HepG2 (cell line): ENCODE measurements at regions not wholly inside any gene's neighbourhood (a gene's known extent, or its start where the extent isn't known, plus 50 kb on each side); places are given as distances from the start of the nearest gene placed in this dataset.

Source experiments
- ATAC-seq: fragments of 200-7000 bp; cut with Tn5 transposase; 3 replicates; pipeline ENCODE4 v1.9.1; 2020; ENCODE audit warnings: mild to moderate bottlenecking, moderate library complexity
- BruUV-seq: library from RNA; stranded (reverse); fragments of 400-500 nt; replicated peaks from 2 replicates; lab custom pipeline; 2021; lab: Mats Ljungman, UMichigan
- CTCF ChIA-PET: fragments of 300-600 bp; formaldehyde crosslinking; extraction: SDS; loops from one replicate; lab custom pipeline; 2021; ENCODE audit warnings: low total read pairs, inconsistent platforms, low intra/inter-chr PET ratio; lab: Yijun Ruan, JAX
- POLR2A ChIA-PET: fragments of 350-600 bp; sonication (Branson Sonifier 250); formaldehyde crosslinking; loops from one replicate; lab custom pipeline; 2020; ENCODE audit warnings: antibody characterized with exemption, inconsistent platforms; lab: Yijun Ruan, JAX
- DNase-seq: peaks from one replicate; pipeline ENCODE4 v3.0.0-alpha.2; 2015; ENCODE audit warnings: low spot score
- FAIRE-seq: peaks from 3 replicates; lab custom pipeline; 2011; peaks lifted over from hg19 to GRCh38; lab: Jason Lieb, UNC
- H2AFZ ChIP-seq: one replicate; pipeline ENCODE4 v1.6.1; 2011; ENCODE audit warnings: low read length, inconsistent platforms
- H3K27ac ChIP-seq: fragments of 300-600 bp; 3 replicates; pipeline ENCODE4 v1.8.0; 2011; ENCODE audit warnings: mixed run types, mild to moderate bottlenecking, mixed read lengths, low read length, inconsistent platforms; ENCODE audit not compliant: insufficient read depth; ENCODE audit errors: extremely low read length
- H3K27me3 ChIP-seq, 2 experiments: fragments of 200-600 bp in 1 of 2; 2 replicates in 1 of 2; 3 replicates in 1 of 2; pipeline versions ENCODE4 v1.6.0 to v1.8.0; 2011; ENCODE audit warnings: low read length in 2 of 2, mild to moderate bottlenecking in 2 of 2, moderate library complexity in 2 of 2, inconsistent platforms in 1 of 2; ENCODE audit not compliant: insufficient read depth in 2 of 2, control insufficient read depth in 1 of 2
- H3K36me3 ChIP-seq, 2 experiments: fragments of 200-600 bp in 1 of 2; replicated peaks in 1 of 2; 2 replicates in 1 of 2; 3 replicates in 1 of 2; pipeline versions ENCODE4 v1.5.1 to v1.8.0; 2011; ENCODE audit warnings: low read length in 2 of 2, inconsistent platforms in 1 of 2; ENCODE audit not compliant: insufficient read depth in 2 of 2, control insufficient read depth in 1 of 2
- H3K4me1 ChIP-seq: 2 replicates; pipeline ENCODE4 v1.5.1; 2012; ENCODE audit warnings: low read length, inconsistent platforms; ENCODE audit not compliant: insufficient read depth
- H3K4me2 ChIP-seq: 2 replicates; pipeline ENCODE4 v1.6.0; 2011; ENCODE audit warnings: low read depth, low read length, inconsistent platforms
- H3K4me3 ChIP-seq, 3 experiments: fragments of 200-600 bp in 1 of 3; sonication (generic), shearing (Covaris generic) in 1 of 3; replicated peaks in 1 of 3; 2 replicates each; pipeline ENCODE4 v1.5.1; 2011 to 2016; ENCODE audit warnings: low read length in 3 of 3, inconsistent platforms in 2 of 3, low read depth in 2 of 3, mild to moderate bottlenecking in 2 of 3, control low read depth in 1 of 3, mixed read lengths in 1 of 3; ENCODE audit not compliant: insufficient read depth in 1 of 3
- H3K79me2 ChIP-seq: one replicate; pipeline ENCODE4 v1.6.1; 2011; ENCODE audit warnings: low read length, inconsistent platforms; ENCODE audit not compliant: insufficient read depth
- H3K9ac ChIP-seq: 2 replicates; pipeline ENCODE4 v1.6.0; 2011; ENCODE audit warnings: mild to moderate bottlenecking, low read depth, low read length, inconsistent platforms; ENCODE audit not compliant: insufficient read depth
- H3K9me3 ChIP-seq: 2 replicates; pipeline ENCODE4 v1.5.1; 2012; ENCODE audit warnings: mild to moderate bottlenecking, low read length
- H4K20me1 ChIP-seq: 2 replicates; pipeline ENCODE4 v1.6.0; 2011; ENCODE audit warnings: inconsistent platforms, mild to moderate bottlenecking, low read length, moderate library complexity; ENCODE audit not compliant: insufficient read depth
- ADNP ChIP-seq: sonication (generic); formaldehyde crosslinking; IDR thresholded peaks from 2 replicates; pipeline ENCODE4 v1.4.0; 2020; ENCODE audit warnings: missing genetic modification reagents
- MBNL3 ChIP-seq: fragments of 250-450 bp; sonication (Bioruptor Pico); conservative IDR thresholded peaks from 2 replicates; pipeline ENCODE4 v1.8.0; 2022; ENCODE audit warnings: mild to moderate bottlenecking, inconsistent platforms
- NCOA2 ChIP-seq: sonication (generic); formaldehyde crosslinking; IDR thresholded peaks from 2 replicates; pipeline ENCODE4 v1.8.0; 2022; ENCODE audit warnings: inconsistent platforms
- PHF8 ChIP-seq: sonication (generic); formaldehyde crosslinking; IDR thresholded peaks from 2 replicates; pipeline ENCODE4 v1.5.0; 2020; ENCODE audit warnings: missing genetic modification reagents
- POGZ ChIP-seq: sonication (generic); formaldehyde crosslinking; IDR thresholded peaks from 2 replicates; pipeline ENCODE4 v1.4.0; 2020; ENCODE audit warnings: mild to moderate bottlenecking, missing genetic modification reagents
- REL ChIP-seq: sonication (generic); formaldehyde crosslinking; conservative IDR thresholded peaks from 2 replicates; pipeline ENCODE4 v1.8.0; 2022; ENCODE audit warnings: mild to moderate bottlenecking, missing genetic modification reagents, moderate library complexity
- SRSF9 ChIP-seq: fragments of 200-400 bp; formaldehyde crosslinking; IDR thresholded peaks from 2 replicates; pipeline ENCODE4 v1.6.1; 2018; ENCODE audit warnings: borderline replicate concordance, mild to moderate bottlenecking, low read depth, low read length; ENCODE audit not compliant: insufficient read depth, poor library complexity, severe bottlenecking
- ZNF256 ChIP-seq: sonication (generic); formaldehyde crosslinking; conservative IDR thresholded peaks from 2 replicates; pipeline ENCODE4 v1.4.0; 2020; ENCODE audit warnings: missing genetic modification reagents
- ZNF331 ChIP-seq: sonication (generic); formaldehyde crosslinking; IDR thresholded peaks from 2 replicates; pipeline ENCODE4 v1.4.0; 2020; ENCODE audit warnings: missing genetic modification reagents
- ZNF350 ChIP-seq: sonication (generic); formaldehyde crosslinking; IDR thresholded peaks from 2 replicates; pipeline ENCODE4 v1.4.0; 2020; ENCODE audit warnings: mild to moderate bottlenecking, low read depth, missing genetic modification reagents, borderline replicate concordance
- ZNF674 ChIP-seq: sonication (generic); formaldehyde crosslinking; IDR thresholded peaks from 2 replicates; pipeline ENCODE4 v1.5.0; 2020; ENCODE audit warnings: low read depth, mild to moderate bottlenecking, missing genetic modification reagents
- ZNF790 ChIP-seq: sonication (generic); formaldehyde crosslinking; IDR thresholded peaks from 2 replicates; pipeline ENCODE4 v1.8.0; 2022; ENCODE audit warnings: missing genetic modification reagents, mild to moderate bottlenecking, borderline replicate concordance
- WGBS: methylation state at CpG from one replicate; pipeline ENCODE4 v1.1.6; 2017; ENCODE audit warnings: low lambda C conversion rate; 5-methylcytosine and 5-hydroxymethylcytosine counted together
- in situ Hi-C: cut with HindIII; loops from 2 replicates; pipeline ENCODE4 v1.10.0; 2017; ENCODE audit warnings: low pct_unique_long_range_greater_than_20kb; ENCODE audit not compliant: extremely low pct_ligation_motif_present
- intact Hi-C: fragments of 100-400 bp; cut with micrococcal nuclease; formaldehyde crosslinking; loops from one replicate; pipeline ENCODE4 v1.10.0; 2022; ENCODE audit not compliant: unreplicated experiment
- TF ChIP-seq, protein P1 (sequence below): sonication (generic); formaldehyde crosslinking; IDR thresholded peaks from 2 replicates; pipeline ENCODE4 v1.5.1; 2020; ENCODE audit warnings: missing genetic modification reagents, mild to moderate bottlenecking, borderline replicate concordance
- TF ChIP-seq, protein P2 (sequence below): sonication (generic); formaldehyde crosslinking; IDR thresholded peaks from 2 replicates; pipeline ENCODE4 v1.9.0; 2021; ENCODE audit warnings: missing genetic modification reagents, borderline replicate concordance
- TF ChIP-seq, protein P3 (sequence below): fragments of 450-650 bp; IDR thresholded peaks from 2 replicates; pipeline ENCODE4 v1.6.1; 2017
- TF ChIP-seq, protein P4 (sequence below): IDR thresholded peaks from 2 replicates; pipeline ENCODE4 v1.6.1; 2016; ENCODE audit warnings: mild to moderate bottlenecking, missing biosample characterization, missing genetic modification reagents
- TF ChIP-seq, protein P5 (sequence below): sonication (generic); formaldehyde crosslinking; IDR thresholded peaks from 2 replicates; pipeline ENCODE4 v1.4.0; 2020; ENCODE audit warnings: missing genetic modification reagents

DNA sequence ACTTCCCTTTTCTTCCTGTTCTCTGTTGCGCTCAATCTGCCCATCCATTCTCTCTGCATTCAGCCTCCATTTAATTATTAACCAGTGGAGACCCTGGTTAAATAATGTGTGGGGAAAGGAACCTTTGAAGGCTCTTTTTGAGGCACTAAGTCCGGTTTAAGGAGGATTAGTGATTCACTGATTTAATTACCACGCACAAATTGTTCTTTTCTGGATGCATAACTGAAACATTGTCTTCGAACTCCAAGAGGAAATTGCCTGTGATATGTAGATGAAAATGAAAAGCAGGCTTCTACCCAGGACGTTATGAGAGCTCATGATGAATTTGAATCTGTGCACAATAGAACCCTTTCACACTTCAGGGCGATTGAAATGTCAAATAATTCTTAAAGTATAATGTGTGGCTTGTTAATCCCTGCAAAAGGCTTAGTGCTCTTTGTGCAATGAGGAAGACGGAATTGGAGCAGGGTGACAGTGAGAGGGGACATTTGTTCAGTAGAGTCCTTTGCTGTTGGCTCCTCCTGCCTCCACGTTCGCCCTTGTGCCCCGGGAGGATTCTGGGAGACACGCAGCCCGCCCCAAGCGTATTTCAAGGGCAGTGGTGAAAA, 51.1 kb upstream of the ZNF236 start:
- 19% methylated on average over 13 of the region's 13 CpGs for WGBS
- peak; percentile 73 for DNase-seq
- no peaks in the 10 kb centered on the region for H3K79me2 ChIP-seq
- BruUV-seq: no TSS peak
- H3K9ac ChIP-seq: no peak overlapping the region
- peak overlapping the region; percentile 37 for H3K27ac ChIP-seq
- CTCF ChIA-PET: no interaction called here
- POLR2A ChIA-PET: no interaction called here
- peak overlapping the region in 2 of 3 experiments; percentile 20 to 22; a peak in 2 of 6 replicates for H3K4me3 ChIP-seq
- in situ Hi-C loops (no loop called here), intact Hi-C loops (loop anchor here (2.0 kb wide), 1 partner anchor 30 kb away; no protein-coding TSS in a partner anchor)
- FAIRE-seq: peak; percentile 77
- no peaks in the 10 kb centered on the region for H3K36me3 ChIP-seq
- H4K20me1 ChIP-seq: no peaks in the 10 kb centered on the region
- H3K4me2 ChIP-seq: peak overlapping the region; percentile 67
- peaks cover 31% of the 10 kb centered on the region for H3K4me1 ChIP-seq
- no peaks in the 10 kb centered on the region for H3K9me3 ChIP-seq
- H2AFZ ChIP-seq: no peak overlapping the region
- no peaks in the 10 kb centered on the region; a peak in 1 of 5 replicates for H3K27me3 ChIP-seq
- peak; percentile 89 for ATAC-seq
- TF ChIP-seq ZNF790 (CRISPR knock-in tag) (no peak), MBNL3 (CRISPR knock-in tag) (no peak), ZNF331 (CRISPR knock-in tag) (no peak), ZNF256 (CRISPR knock-in tag) (no peak), NCOA2 (CRISPR knock-in tag) (0 out of 2 replicates have a peak, but pooled peaks have one; percentile 8), SRSF9 (no peak), REL (CRISPR knock-in tag) (no peak), ADNP (no peak), PHF8 (CRISPR knock-in tag) (no peak), ZNF350 (CRISPR knock-in tag) (no peak), ZNF674 (CRISPR knock-in tag) (no peak), POGZ (CRISPR knock-in tag) (no peak)
- TF ChIP-seq, protein P1, sequence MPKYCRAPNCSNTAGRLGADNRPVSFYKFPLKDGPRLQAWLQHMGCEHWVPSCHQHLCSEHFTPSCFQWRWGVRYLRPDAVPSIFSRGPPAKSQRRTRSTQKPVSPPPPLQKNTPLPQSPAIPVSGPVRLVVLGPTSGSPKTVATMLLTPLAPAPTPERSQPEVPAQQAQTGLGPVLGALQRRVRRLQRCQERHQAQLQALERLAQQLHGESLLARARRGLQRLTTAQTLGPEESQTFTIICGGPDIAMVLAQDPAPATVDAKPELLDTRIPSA (CRISPR knock-in tag): no peak
- TF ChIP-seq, protein P2, sequence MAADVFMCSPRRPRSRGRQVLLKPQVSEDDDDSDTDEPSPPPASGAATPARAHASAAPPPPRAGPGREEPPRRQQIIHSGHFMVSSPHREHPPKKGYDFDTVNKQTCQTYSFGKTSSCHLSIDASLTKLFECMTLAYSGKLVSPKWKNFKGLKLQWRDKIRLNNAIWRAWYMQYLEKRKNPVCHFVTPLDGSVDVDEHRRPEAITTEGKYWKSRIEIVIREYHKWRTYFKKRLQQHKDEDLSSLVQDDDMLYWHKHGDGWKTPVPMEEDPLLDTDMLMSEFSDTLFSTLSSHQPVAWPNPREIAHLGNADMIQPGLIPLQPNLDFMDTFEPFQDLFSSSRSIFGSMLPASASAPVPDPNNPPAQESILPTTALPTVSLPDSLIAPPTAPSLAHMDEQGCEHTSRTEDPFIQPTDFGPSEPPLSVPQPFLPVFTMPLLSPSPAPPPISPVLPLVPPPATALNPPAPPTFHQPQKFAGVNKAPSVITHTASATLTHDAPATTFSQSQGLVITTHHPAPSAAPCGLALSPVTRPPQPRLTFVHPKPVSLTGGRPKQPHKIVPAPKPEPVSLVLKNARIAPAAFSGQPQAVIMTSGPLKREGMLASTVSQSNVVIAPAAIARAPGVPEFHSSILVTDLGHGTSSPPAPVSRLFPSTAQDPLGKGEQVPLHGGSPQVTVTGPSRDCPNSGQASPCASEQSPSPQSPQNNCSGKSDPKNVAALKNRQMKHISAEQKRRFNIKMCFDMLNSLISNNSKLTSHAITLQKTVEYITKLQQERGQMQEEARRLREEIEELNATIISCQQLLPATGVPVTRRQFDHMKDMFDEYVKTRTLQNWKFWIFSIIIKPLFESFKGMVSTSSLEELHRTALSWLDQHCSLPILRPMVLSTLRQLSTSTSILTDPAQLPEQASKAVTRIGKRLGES (CRISPR knock-in tag): no peak
- TF ChIP-seq, protein P3, sequence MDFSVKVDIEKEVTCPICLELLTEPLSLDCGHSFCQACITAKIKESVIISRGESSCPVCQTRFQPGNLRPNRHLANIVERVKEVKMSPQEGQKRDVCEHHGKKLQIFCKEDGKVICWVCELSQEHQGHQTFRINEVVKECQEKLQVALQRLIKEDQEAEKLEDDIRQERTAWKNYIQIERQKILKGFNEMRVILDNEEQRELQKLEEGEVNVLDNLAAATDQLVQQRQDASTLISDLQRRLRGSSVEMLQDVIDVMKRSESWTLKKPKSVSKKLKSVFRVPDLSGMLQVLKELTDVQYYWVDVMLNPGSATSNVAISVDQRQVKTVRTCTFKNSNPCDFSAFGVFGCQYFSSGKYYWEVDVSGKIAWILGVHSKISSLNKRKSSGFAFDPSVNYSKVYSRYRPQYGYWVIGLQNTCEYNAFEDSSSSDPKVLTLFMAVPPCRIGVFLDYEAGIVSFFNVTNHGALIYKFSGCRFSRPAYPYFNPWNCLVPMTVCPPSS: no peak
- TF ChIP-seq, protein P4, sequence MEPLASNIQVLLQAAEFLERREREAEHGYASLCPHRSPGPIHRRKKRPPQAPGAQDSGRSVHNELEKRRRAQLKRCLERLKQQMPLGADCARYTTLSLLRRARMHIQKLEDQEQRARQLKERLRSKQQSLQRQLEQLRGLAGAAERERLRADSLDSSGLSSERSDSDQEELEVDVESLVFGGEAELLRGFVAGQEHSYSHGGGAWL: no peak
- TF ChIP-seq, protein P5, sequence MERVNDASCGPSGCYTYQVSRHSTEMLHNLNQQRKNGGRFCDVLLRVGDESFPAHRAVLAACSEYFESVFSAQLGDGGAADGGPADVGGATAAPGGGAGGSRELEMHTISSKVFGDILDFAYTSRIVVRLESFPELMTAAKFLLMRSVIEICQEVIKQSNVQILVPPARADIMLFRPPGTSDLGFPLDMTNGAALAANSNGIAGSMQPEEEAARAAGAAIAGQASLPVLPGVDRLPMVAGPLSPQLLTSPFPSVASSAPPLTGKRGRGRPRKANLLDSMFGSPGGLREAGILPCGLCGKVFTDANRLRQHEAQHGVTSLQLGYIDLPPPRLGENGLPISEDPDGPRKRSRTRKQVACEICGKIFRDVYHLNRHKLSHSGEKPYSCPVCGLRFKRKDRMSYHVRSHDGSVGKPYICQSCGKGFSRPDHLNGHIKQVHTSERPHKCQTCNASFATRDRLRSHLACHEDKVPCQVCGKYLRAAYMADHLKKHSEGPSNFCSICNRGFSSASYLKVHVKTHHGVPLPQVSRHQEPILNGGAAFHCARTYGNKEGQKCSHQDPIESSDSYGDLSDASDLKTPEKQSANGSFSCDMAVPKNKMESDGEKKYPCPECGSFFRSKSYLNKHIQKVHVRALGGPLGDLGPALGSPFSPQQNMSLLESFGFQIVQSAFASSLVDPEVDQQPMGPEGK (CRISPR knock-in tag): 0 out of 2 replicates have a peak, but pooled peaks have one; percentile 8
